HepG2 (cell line): ENCODE measurements at regions not wholly inside any gene's neighbourhood (a gene's known extent, or its start where the extent isn't known, plus 50 kb on each side); places are given as distances from the start of the nearest gene placed in this dataset.

Experiments used
- NR2C2 ChIP-seq: sonication (generic); formaldehyde crosslinking; IDR thresholded peaks from 2 replicates; pipeline ENCODE4 v1.4.0; 2020; ENCODE audit warnings: missing genetic modification reagents, mild to moderate bottlenecking, moderate library complexity, borderline replicate concordance
- RERE ChIP-seq: IDR thresholded peaks from 2 replicates; pipeline ENCODE4 v1.6.1; 2016; ENCODE audit warnings: low read depth, missing genetic modification reagents, missing compliant biosample characterization
- TF ChIP-seq, protein P1 (sequence below): sonication (generic); formaldehyde crosslinking; IDR thresholded peaks from 2 replicates; pipeline ENCODE4 v1.8.1; 2023; ENCODE audit warnings: missing genetic modification reagents, inconsistent platforms, borderline replicate concordance

DNA sequence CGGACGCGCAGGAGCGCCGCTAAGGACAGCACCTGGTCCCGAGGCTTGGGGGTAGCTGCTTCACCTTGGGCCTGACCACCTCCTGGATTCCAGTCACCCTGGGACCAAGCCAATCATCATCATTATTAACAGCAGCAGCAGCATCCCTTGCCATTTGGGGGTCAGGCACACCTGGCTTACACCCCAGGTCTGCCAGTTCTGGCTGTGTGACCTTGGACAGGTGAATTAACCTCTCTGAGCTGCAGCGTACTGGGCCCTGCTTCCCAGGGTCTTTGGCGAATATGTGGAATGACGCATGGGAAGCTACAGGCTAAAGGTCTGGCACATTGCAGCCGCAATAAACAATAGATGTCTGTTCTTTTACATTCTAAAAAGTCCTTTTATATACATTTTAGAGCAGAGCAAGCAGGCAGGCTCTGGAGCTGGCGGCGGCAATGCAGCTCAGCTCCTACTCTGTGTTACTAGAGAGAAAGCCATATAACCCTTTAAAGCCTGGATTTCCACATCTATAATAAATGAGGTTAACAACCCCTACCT is 97.8 kb upstream of the CPLX2 start:
- TF ChIP-seq NR2C2 (CRISPR knock-in tag) (no peak), RERE (CRISPR knock-in tag) (no peak)
- TF ChIP-seq, protein P1, sequence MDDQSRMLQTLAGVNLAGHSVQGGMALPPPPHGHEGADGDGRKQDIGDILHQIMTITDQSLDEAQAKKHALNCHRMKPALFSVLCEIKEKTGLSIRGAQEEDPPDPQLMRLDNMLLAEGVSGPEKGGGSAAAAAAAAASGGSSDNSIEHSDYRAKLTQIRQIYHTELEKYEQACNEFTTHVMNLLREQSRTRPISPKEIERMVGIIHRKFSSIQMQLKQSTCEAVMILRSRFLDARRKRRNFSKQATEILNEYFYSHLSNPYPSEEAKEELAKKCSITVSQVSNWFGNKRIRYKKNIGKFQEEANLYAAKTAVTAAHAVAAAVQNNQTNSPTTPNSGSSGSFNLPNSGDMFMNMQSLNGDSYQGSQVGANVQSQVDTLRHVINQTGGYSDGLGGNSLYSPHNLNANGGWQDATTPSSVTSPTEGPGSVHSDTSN (CRISPR knock-in tag) = no peak
